HepG2 (cell line): ENCODE measurements at regions not wholly inside any gene's neighbourhood (a gene's known extent, or its start where the extent isn't known, plus 50 kb on each side); places are given as distances from the start of the nearest gene placed in this dataset.

Source experiments
- ATAC-seq: fragments of 200-7000 bp; cut with Tn5 transposase; 3 replicates; pipeline ENCODE4 v1.9.1; 2020; ENCODE audit warnings: mild to moderate bottlenecking, moderate library complexity
- BruUV-seq: library from RNA; stranded (reverse); fragments of 400-500 nt; replicated peaks from 2 replicates; lab custom pipeline; 2021; lab: Mats Ljungman, UMichigan
- CTCF ChIA-PET: fragments of 300-600 bp; formaldehyde crosslinking; extraction: SDS; loops from one replicate; lab custom pipeline; 2021; ENCODE audit warnings: low total read pairs, inconsistent platforms, low intra/inter-chr PET ratio; lab: Yijun Ruan, JAX
- POLR2A ChIA-PET: fragments of 350-600 bp; sonication (Branson Sonifier 250); formaldehyde crosslinking; loops from one replicate; lab custom pipeline; 2020; ENCODE audit warnings: antibody characterized with exemption, inconsistent platforms; lab: Yijun Ruan, JAX
- DNase-seq: peaks from one replicate; pipeline ENCODE4 v3.0.0-alpha.2; 2015; ENCODE audit warnings: low spot score
- FAIRE-seq: peaks from 3 replicates; lab custom pipeline; 2011; peaks lifted over from hg19 to GRCh38; lab: Jason Lieb, UNC
- H2AFZ ChIP-seq: one replicate; pipeline ENCODE4 v1.6.1; 2011; ENCODE audit warnings: low read length, inconsistent platforms
- H3K27ac ChIP-seq: fragments of 300-600 bp; 3 replicates; pipeline ENCODE4 v1.8.0; 2011; ENCODE audit warnings: mixed run types, mild to moderate bottlenecking, mixed read lengths, low read length, inconsistent platforms; ENCODE audit not compliant: insufficient read depth; ENCODE audit errors: extremely low read length
- H3K27me3 ChIP-seq, 2 experiments: fragments of 200-600 bp in 1 of 2; 2 replicates in 1 of 2; 3 replicates in 1 of 2; pipeline versions ENCODE4 v1.6.0 to v1.8.0; 2011; ENCODE audit warnings: low read length in 2 of 2, mild to moderate bottlenecking in 2 of 2, moderate library complexity in 2 of 2, inconsistent platforms in 1 of 2; ENCODE audit not compliant: insufficient read depth in 2 of 2, control insufficient read depth in 1 of 2
- H3K36me3 ChIP-seq, 2 experiments: fragments of 200-600 bp in 1 of 2; replicated peaks in 1 of 2; 2 replicates in 1 of 2; 3 replicates in 1 of 2; pipeline versions ENCODE4 v1.5.1 to v1.8.0; 2011; ENCODE audit warnings: low read length in 2 of 2, inconsistent platforms in 1 of 2; ENCODE audit not compliant: insufficient read depth in 2 of 2, control insufficient read depth in 1 of 2
- H3K4me1 ChIP-seq: 2 replicates; pipeline ENCODE4 v1.5.1; 2012; ENCODE audit warnings: low read length, inconsistent platforms; ENCODE audit not compliant: insufficient read depth
- H3K4me2 ChIP-seq: 2 replicates; pipeline ENCODE4 v1.6.0; 2011; ENCODE audit warnings: low read depth, low read length, inconsistent platforms
- H3K4me3 ChIP-seq, 3 experiments: fragments of 200-600 bp in 1 of 3; sonication (generic), shearing (Covaris generic) in 1 of 3; replicated peaks in 1 of 3; 2 replicates each; pipeline ENCODE4 v1.5.1; 2011 to 2016; ENCODE audit warnings: low read length in 3 of 3, inconsistent platforms in 2 of 3, low read depth in 2 of 3, mild to moderate bottlenecking in 2 of 3, control low read depth in 1 of 3, mixed read lengths in 1 of 3; ENCODE audit not compliant: insufficient read depth in 1 of 3
- H3K79me2 ChIP-seq: one replicate; pipeline ENCODE4 v1.6.1; 2011; ENCODE audit warnings: low read length, inconsistent platforms; ENCODE audit not compliant: insufficient read depth
- H3K9ac ChIP-seq: 2 replicates; pipeline ENCODE4 v1.6.0; 2011; ENCODE audit warnings: mild to moderate bottlenecking, low read depth, low read length, inconsistent platforms; ENCODE audit not compliant: insufficient read depth
- H3K9me3 ChIP-seq: 2 replicates; pipeline ENCODE4 v1.5.1; 2012; ENCODE audit warnings: mild to moderate bottlenecking, low read length
- H4K20me1 ChIP-seq: 2 replicates; pipeline ENCODE4 v1.6.0; 2011; ENCODE audit warnings: inconsistent platforms, mild to moderate bottlenecking, low read length, moderate library complexity; ENCODE audit not compliant: insufficient read depth
- RBAK ChIP-seq: sonication (generic); formaldehyde crosslinking; IDR thresholded peaks from 2 replicates; pipeline ENCODE4 v1.5.1; 2020; ENCODE audit warnings: mild to moderate bottlenecking, missing genetic modification reagents
- RXRB ChIP-seq: IDR thresholded peaks from 2 replicates; pipeline ENCODE4 v1.6.1; 2016; ENCODE audit warnings: borderline replicate concordance, missing genetic modification reagents, missing compliant biosample characterization
- TCF7L2 ChIP-seq: IDR thresholded peaks from 2 replicates; pipeline ENCODE4 v1.6.1; 2011; ENCODE audit warnings: mild to moderate bottlenecking, low read depth, low read length, moderate library complexity
- THYN1 ChIP-seq: sonication (generic); formaldehyde crosslinking; IDR thresholded peaks from 2 replicates; pipeline ENCODE4 v1.8.1; 2023; ENCODE audit warnings: low read depth, mild to moderate bottlenecking, moderate library complexity, missing genetic modification reagents, borderline replicate concordance
- ZBTB25 ChIP-seq: IDR thresholded peaks from 2 replicates; pipeline ENCODE4 v1.6.1; 2018; ENCODE audit warnings: missing genetic modification reagents
- ZNF567 ChIP-seq: sonication (generic); formaldehyde crosslinking; IDR thresholded peaks from 2 replicates; pipeline ENCODE4 v1.8.1; 2023; ENCODE audit warnings: mild to moderate bottlenecking, missing genetic modification reagents, borderline replicate concordance
- ZNF782 ChIP-seq: sonication (generic); formaldehyde crosslinking; IDR thresholded peaks from 2 replicates; pipeline ENCODE4 v1.4.0; 2020; ENCODE audit warnings: missing genetic modification reagents, mild to moderate bottlenecking, borderline replicate concordance
- WGBS: methylation state at CpG from one replicate; pipeline ENCODE4 v1.1.6; 2017; ENCODE audit warnings: low lambda C conversion rate; 5-methylcytosine and 5-hydroxymethylcytosine counted together
- in situ Hi-C: cut with HindIII; loops from 2 replicates; pipeline ENCODE4 v1.10.0; 2017; ENCODE audit warnings: low pct_unique_long_range_greater_than_20kb; ENCODE audit not compliant: extremely low pct_ligation_motif_present
- intact Hi-C: fragments of 100-400 bp; cut with micrococcal nuclease; formaldehyde crosslinking; loops from one replicate; pipeline ENCODE4 v1.10.0; 2022; ENCODE audit not compliant: unreplicated experiment
- TF ChIP-seq, protein P1 (sequence below): sonication (generic); formaldehyde crosslinking; IDR thresholded peaks from 2 replicates; pipeline ENCODE4 v1.5.1; 2020; ENCODE audit warnings: missing genetic modification reagents, mild to moderate bottlenecking, borderline replicate concordance
- TF ChIP-seq, protein P2 (sequence below): sonication (generic); formaldehyde crosslinking; IDR thresholded peaks from 2 replicates; pipeline ENCODE4 v1.4.0; 2020; ENCODE audit warnings: low read depth, mild to moderate bottlenecking, missing genetic modification reagents

- TF ChIP-seq, protein P1, sequence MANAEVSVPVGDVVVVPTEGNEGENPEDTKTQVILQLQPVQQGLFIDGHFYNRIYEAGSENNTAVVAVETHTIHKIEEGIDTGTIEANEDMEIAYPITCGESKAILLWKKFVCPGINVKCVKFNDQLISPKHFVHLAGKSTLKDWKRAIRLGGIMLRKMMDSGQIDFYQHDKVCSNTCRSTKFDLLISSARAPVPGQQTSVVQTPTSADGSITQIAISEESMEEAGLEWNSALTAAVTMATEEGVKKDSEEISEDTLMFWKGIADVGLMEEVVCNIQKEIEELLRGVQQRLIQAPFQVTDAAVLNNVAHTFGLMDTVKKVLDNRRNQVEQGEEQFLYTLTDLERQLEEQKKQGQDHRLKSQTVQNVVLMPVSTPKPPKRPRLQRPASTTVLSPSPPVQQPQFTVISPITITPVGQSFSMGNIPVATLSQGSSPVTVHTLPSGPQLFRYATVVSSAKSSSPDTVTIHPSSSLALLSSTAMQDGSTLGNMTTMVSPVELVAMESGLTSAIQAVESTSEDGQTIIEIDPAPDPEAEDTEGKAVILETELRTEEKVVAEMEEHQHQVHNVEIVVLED (CRISPR knock-in tag) = no peak
Measured at GRCh38 chr13:51021811-51022210, 89.3 kb downstream of the C13orf42 start (continued).

DNA sequence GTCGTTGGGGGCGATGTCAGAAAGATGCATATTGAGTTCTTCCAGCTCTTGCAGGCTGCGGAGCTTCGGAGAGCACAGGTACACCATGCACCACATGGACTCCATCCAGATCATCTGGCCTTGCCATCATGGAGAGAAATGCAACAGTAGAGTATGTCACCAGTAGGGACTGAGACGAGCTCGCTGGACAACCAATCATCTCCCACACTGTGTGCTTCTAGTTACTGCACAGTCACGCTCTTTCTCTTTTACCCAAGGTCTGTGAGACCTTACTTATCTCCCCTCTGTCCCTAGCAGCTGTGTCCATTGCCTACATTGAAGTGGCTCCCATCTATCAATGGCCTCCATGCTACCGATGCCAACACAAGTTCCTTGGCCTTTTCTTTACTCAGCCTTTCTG lies 90.5 kb downstream of the C13orf42 start:
- Histone ChIP-seq H3K9ac (no peak overlapping the region), H3K36me3 (no peaks in the 10 kb centered on the region), H3K79me2 (no peaks in the 10 kb centered on the region), H2AFZ (no peak overlapping the region), H3K27me3 (peaks cover 0 to 9% of the 10 kb centered on the region in 2 experiments; a peak in 3 of 5 replicates), H3K4me3 (no peak overlapping the region), H3K4me2 (no peak overlapping the region), H3K27ac (no peak overlapping the region), H3K9me3 (no peaks in the 10 kb centered on the region), H4K20me1 (no peaks in the 10 kb centered on the region), H3K4me1 (no peaks in the 10 kb centered on the region)
- POLR2A ChIA-PET = no interaction called here
- no peak for ATAC-seq
- in situ Hi-C loops (no loop called here), intact Hi-C loops (no loop called here)
- 29% methylated on average over 4 of the region's 8 CpGs for WGBS
- no peak for DNase-seq
- BruUV-seq = no TSS peak
- TF ChIP-seq TCF7L2 (no peak), ZNF567 (CRISPR knock-in tag) (no peak), RXRB (CRISPR knock-in tag) (no peak), ZNF782 (CRISPR knock-in tag) (no peak), RBAK (no peak), ZBTB25 (CRISPR knock-in tag) (no peak), THYN1 (CRISPR knock-in tag) (no peak)
- TF ChIP-seq, protein P2, sequence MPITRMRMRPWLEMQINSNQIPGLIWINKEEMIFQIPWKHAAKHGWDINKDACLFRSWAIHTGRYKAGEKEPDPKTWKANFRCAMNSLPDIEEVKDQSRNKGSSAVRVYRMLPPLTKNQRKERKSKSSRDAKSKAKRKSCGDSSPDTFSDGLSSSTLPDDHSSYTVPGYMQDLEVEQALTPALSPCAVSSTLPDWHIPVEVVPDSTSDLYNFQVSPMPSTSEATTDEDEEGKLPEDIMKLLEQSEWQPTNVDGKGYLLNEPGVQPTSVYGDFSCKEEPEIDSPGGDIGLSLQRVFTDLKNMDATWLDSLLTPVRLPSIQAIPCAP (CRISPR knock-in tag) = no peak
- TF ChIP-seq, all 625 proteins: peak for 0
- CTCF ChIA-PET = no interaction called here
- FAIRE-seq = no peak
